Type B pancreatic cell (in vitro differentiated cells): ENCODE measurements at regions not wholly inside any gene's neighbourhood (a gene's known extent, or its start where the extent isn't known, plus 50 kb on each side); places are given as distances from the start of the nearest gene placed in this dataset.

ENCODE experiments used
- DNase-seq: peaks from one replicate; pipeline ENCODE4 v3.0.0; 2021; ENCODE audit warnings: mixed read lengths; ENCODE audit not compliant: unreplicated experiment; ENCODE audit errors: extremely low spot score
- H3K27ac Mint-ChIP-seq: 2 replicates; pipeline ENCODE4 v1.8.0; 2021; ENCODE audit warnings: mild to moderate bottlenecking, mixed read lengths
- H3K27me3 Mint-ChIP-seq: 2 replicates; pipeline ENCODE4 v1.8.0; 2021; ENCODE audit warnings: mixed read lengths
- H3K36me3 Mint-ChIP-seq: 2 replicates; pipeline ENCODE4 v1.8.0; 2021; ENCODE audit warnings: mixed read lengths
- H3K4me1 Mint-ChIP-seq: one replicate; pipeline ENCODE4 v1.8.0; 2021; ENCODE audit warnings: mixed read lengths; ENCODE audit not compliant: unreplicated experiment
- H3K4me3 Mint-ChIP-seq: 2 replicates; pipeline ENCODE4 v1.8.0; 2021; ENCODE audit warnings: mild to moderate bottlenecking, mixed read lengths
- H3K9me3 Mint-ChIP-seq: 2 replicates; pipeline ENCODE4 v1.8.0; 2021; ENCODE audit warnings: mixed read lengths
- TF ChIP-seq, protein P1 (sequence below): fragments of 200-600 bp; sonication (generic); conservative IDR thresholded peaks from 2 replicates; pipeline ENCODE4 v1.5.0; 2021; ENCODE audit warnings: antibody characterized with exemption, mild to moderate bottlenecking

- H3K27ac Mint-ChIP-seq, result no peak overlapping the region
- TF ChIP-seq, protein P1, sequence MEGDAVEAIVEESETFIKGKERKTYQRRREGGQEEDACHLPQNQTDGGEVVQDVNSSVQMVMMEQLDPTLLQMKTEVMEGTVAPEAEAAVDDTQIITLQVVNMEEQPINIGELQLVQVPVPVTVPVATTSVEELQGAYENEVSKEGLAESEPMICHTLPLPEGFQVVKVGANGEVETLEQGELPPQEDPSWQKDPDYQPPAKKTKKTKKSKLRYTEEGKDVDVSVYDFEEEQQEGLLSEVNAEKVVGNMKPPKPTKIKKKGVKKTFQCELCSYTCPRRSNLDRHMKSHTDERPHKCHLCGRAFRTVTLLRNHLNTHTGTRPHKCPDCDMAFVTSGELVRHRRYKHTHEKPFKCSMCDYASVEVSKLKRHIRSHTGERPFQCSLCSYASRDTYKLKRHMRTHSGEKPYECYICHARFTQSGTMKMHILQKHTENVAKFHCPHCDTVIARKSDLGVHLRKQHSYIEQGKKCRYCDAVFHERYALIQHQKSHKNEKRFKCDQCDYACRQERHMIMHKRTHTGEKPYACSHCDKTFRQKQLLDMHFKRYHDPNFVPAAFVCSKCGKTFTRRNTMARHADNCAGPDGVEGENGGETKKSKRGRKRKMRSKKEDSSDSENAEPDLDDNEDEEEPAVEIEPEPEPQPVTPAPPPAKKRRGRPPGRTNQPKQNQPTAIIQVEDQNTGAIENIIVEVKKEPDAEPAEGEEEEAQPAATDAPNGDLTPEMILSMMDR, result no peak
- no peaks in the 10 kb centered on the region for H3K27me3 Mint-ChIP-seq
- no peak overlapping the region for H3K4me3 Mint-ChIP-seq
- no peaks in the 10 kb centered on the region for H3K4me1 Mint-ChIP-seq
- H3K36me3 Mint-ChIP-seq, result no peaks in the 10 kb centered on the region
- H3K9me3 Mint-ChIP-seq, result no peaks in the 10 kb centered on the region
- no peak for DNase-seq
Observed at GRCh38 chr1:99176753-99177152, 87.5 kb upstream of the PLPPR4 start.

DNA sequence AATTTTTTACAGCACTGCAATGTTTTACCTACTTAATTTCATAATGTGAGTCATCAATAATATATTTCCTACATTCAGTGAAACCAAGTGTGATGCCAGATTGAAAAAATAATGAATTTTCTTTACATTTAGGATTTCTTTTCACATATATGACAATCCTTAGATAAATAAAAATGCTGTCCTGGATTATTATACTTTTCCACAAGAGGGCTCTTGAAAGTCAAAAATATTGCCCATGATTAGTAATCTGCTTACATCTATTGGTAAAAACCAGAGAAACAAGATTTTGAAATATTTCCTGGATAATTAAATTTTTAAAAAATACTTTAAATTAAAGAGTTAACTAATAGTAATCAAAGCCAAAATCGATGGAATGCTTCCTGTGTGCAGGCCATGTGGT is 86.8 kb upstream of the PLPPR4 start:
- no peaks in the 10 kb centered on the region for H3K36me3 Mint-ChIP-seq
- no peaks in the 10 kb centered on the region for H3K27me3 Mint-ChIP-seq
- H3K27ac Mint-ChIP-seq, result no peak overlapping the region
- no peaks in the 10 kb centered on the region for H3K4me1 Mint-ChIP-seq
- H3K9me3 Mint-ChIP-seq, result no peaks in the 10 kb centered on the region
- no peak overlapping the region for H3K4me3 Mint-ChIP-seq
- DNase-seq, result no peak
- TF ChIP-seq, protein P1, result peak; percentile 38

GRCh38 chr1:99180343-99180808 is 83.9 kb upstream of the PLPPR4 start:
- Mint-ChIP-seq H3K4me3 (no peak overlapping the region), H3K4me1 (no peaks in the 10 kb centered on the region), H3K9me3 (no peaks in the 10 kb centered on the region), H3K36me3 (no peaks in the 10 kb centered on the region), H3K27me3 (no peaks in the 10 kb centered on the region), H3K27ac (peak overlapping the region; percentile 78)
- TF ChIP-seq, protein P1, result peak; percentile 95
- no peak for DNase-seq

DNA sequence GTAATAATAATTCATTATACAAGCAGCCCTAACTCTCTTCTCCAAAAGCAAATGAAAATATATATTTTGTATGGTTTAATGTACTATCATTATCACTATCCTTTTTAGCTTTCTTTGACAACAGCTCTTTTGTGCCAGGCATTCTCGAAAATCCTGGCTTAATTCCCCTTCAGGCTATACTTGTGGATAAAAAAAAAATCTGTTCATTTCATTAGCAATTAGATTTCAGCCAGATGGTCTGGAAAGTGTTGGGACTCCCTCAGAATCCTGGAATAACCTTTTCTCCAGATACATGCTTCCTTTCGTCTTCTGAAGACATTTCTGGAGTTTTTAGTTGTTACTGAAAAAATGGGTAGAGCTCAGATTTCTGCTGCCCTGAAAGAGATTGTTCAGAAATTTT is 83.4 kb upstream of the PLPPR4 start:
- Mint-ChIP-seq H3K9me3 (no peaks in the 10 kb centered on the region), H3K36me3 (no peaks in the 10 kb centered on the region), H3K27ac (no peak overlapping the region), H3K4me1 (no peaks in the 10 kb centered on the region), H3K27me3 (no peaks in the 10 kb centered on the region), H3K4me3 (no peak overlapping the region)
- TF ChIP-seq, protein P1, result no peak
- no peak for DNase-seq

DNA sequence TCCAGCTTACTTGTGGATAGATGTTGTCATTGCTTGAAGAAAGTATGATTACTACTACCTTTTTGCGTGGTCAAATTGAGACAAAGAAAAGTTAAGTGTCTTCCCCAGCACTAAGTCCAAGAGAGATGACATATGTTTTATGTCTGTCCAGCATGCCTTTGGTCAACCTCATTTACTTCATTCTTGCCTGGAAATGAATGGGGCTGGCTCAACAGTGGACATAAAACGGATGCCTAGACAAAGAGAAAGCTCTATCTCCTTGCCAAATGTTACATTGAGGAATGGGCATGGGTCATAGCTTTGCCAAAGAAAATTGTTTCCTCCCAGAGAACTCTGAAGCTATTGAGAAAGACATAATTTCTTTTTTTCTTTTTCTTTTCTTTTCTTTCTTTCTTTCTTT is 82.4 kb upstream of the PLPPR4 start:
- H3K4me1 Mint-ChIP-seq, result no peaks in the 10 kb centered on the region
- TF ChIP-seq, protein P1, result no peak
- H3K36me3 Mint-ChIP-seq, result no peaks in the 10 kb centered on the region

GRCh38 chr1:99185196-99185595 is 79.1 kb upstream of the PLPPR4 start:
- H3K4me3 Mint-ChIP-seq, result no peak overlapping the region
- no peaks in the 10 kb centered on the region for H3K4me1 Mint-ChIP-seq
- no peak for DNase-seq
- TF ChIP-seq, protein P1, result no peak
- no peaks in the 10 kb centered on the region for H3K36me3 Mint-ChIP-seq
- H3K27me3 Mint-ChIP-seq, result peaks cover 3% of the 10 kb centered on the region
- H3K27ac Mint-ChIP-seq, result no peak overlapping the region
- no peaks in the 10 kb centered on the region for H3K9me3 Mint-ChIP-seq

More for the DNA sequence above, 82.4 kb upstream of the PLPPR4 start:
- H3K27ac Mint-ChIP-seq, result no peak overlapping the region
- DNase-seq, result no peak
- H3K27me3 Mint-ChIP-seq, result no peaks in the 10 kb centered on the region
- no peak overlapping the region for H3K4me3 Mint-ChIP-seq
- no peaks in the 10 kb centered on the region for H3K9me3 Mint-ChIP-seq
